ENCODE measurements at regions not wholly inside any gene's neighbourhood (a gene's known extent, or its start where the extent isn't known, plus 50 kb on each side); places are given as distances from the start of the nearest gene placed in this dataset.

- Histone ChIP-seq H3K9me2 (replicated peaks; ENCODE audit: insufficient read depth) (no peaks in the 10 kb centered on the region), H3K4me2 (no peak overlapping the region), H3K79me2 (no peaks in the 10 kb centered on the region), H2AFZ (no peak overlapping the region), H3K27ac (no peak overlapping the region), H3K27me3 (no peaks in the 10 kb centered on the region), H3K4me1 (ENCODE audit: insufficient read depth) (no peaks in the 10 kb centered on the region), H3K4me3 (no peak overlapping the region), H3K9me3 (ENCODE audit: low read depth) (no peaks in the 10 kb centered on the region), H3K36me3 (replicated peaks; ENCODE audit: insufficient read depth, low read depth) (no peaks in the 10 kb centered on the region), H4K20me1 (ENCODE audit: insufficient read depth, poor library complexity, severe bottlenecking) (no peaks in the 10 kb centered on the region)
- DNase-seq (ENCODE audit: low spot score): no peak
- WGBS (ENCODE audit: low lambda C conversion rate, missing lambda C conversion rate): 69% methylated on average over 3 of the region's 3 CpGs
- TF ChIP-seq EZH2 (IDR thresholded peaks at IDR 0.05; ENCODE audit: borderline replicate concordance) (no peak), CTCF (IDR thresholded peaks at IDR 0.05; ENCODE audit: poor library complexity) (no peak), EZH2phosphoT487 (IDR thresholded peaks at IDR 0.05; ENCODE audit: low read depth, severe bottlenecking, unreplicated experiment) (no peak)
These were observed 251.6 kb upstream of the RGMB start for GRCh38 chr5:98521821-98522220.

GRCh38 chr5:98524773-98525172, 248.7 kb upstream of the RGMB start:
- TF ChIP-seq EZH2 (IDR thresholded peaks at IDR 0.05; ENCODE audit: borderline replicate concordance): no peak
- TF ChIP-seq EZH2phosphoT487 (IDR thresholded peaks at IDR 0.05; ENCODE audit: low read depth, severe bottlenecking, unreplicated experiment): no peak
- TF ChIP-seq CTCF (IDR thresholded peaks at IDR 0.05; ENCODE audit: poor library complexity): no peak
- Histone ChIP-seq H3K9me3 (ENCODE audit: low read depth) (no peaks in the 10 kb centered on the region), H3K27ac (no peak overlapping the region), H3K36me3 (replicated peaks; ENCODE audit: insufficient read depth, low read depth) (no peaks in the 10 kb centered on the region), H3K4me1 (ENCODE audit: insufficient read depth) (peaks cover 10% of the 10 kb centered on the region), H3K79me2 (no peaks in the 10 kb centered on the region), H3K4me3 (no peak overlapping the region), H4K20me1 (ENCODE audit: insufficient read depth, poor library complexity, severe bottlenecking) (no peaks in the 10 kb centered on the region), H3K27me3 (no peaks in the 10 kb centered on the region), H2AFZ (no peak overlapping the region), H3K4me2 (no peak overlapping the region), H3K9me2 (replicated peaks; ENCODE audit: insufficient read depth) (no peaks in the 10 kb centered on the region)
- no peak for DNase-seq (ENCODE audit: low spot score)

DNA sequence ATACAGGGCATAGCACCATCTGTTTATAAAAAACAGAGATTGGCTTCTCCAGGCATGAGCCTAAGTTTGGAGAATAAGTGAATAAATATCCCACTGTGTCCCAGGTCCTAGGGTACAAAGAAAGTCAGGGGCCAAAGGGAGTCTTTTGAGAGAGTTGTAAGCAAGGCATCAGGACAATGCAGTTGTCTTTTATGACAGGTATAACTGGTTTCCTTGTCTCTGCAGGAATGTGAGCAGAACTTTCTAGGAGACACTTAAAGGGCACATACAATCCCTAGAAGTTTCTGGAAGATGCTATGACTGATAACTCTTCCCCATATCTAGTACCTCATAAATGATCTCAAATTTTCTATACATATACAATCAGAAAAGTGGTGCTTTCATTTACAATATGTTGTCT, 245.6 kb upstream of the RGMB start:
- TF ChIP-seq EZH2phosphoT487 (IDR thresholded peaks at IDR 0.05; ENCODE audit: low read depth, severe bottlenecking, unreplicated experiment) (no peak), CTCF (IDR thresholded peaks at IDR 0.05; ENCODE audit: poor library complexity) (no peak), EZH2 (IDR thresholded peaks at IDR 0.05; ENCODE audit: borderline replicate concordance) (no peak)
- H4K20me1 ChIP-seq (ENCODE audit: insufficient read depth, poor library complexity, severe bottlenecking): no peaks in the 10 kb centered on the region
- H3K9me3 ChIP-seq (ENCODE audit: low read depth): no peaks in the 10 kb centered on the region
- no peak for DNase-seq (ENCODE audit: low spot score)
- peaks cover 10% of the 10 kb centered on the region for H3K4me1 ChIP-seq (ENCODE audit: insufficient read depth)
- H3K4me2 ChIP-seq: no peak overlapping the region
- no peak overlapping the region for H2AFZ ChIP-seq
- H3K36me3 ChIP-seq (replicated peaks; ENCODE audit: insufficient read depth, low read depth): no peaks in the 10 kb centered on the region
- H3K27me3 ChIP-seq: no peaks in the 10 kb centered on the region
- H3K79me2 ChIP-seq: no peaks in the 10 kb centered on the region
- H3K27ac ChIP-seq: no peak overlapping the region
- no peak overlapping the region for H3K4me3 ChIP-seq
- H3K9me2 ChIP-seq (replicated peaks; ENCODE audit: insufficient read depth): no peaks in the 10 kb centered on the region

- H3K4me2 ChIP-seq: no peak overlapping the region
- no peak overlapping the region for H2AFZ ChIP-seq
- H3K9me2 ChIP-seq (replicated peaks; ENCODE audit: insufficient read depth): no peaks in the 10 kb centered on the region
- H3K27ac ChIP-seq: no peak overlapping the region
- H3K4me1 ChIP-seq (ENCODE audit: insufficient read depth): peaks cover 10% of the 10 kb centered on the region
- no peaks in the 10 kb centered on the region for H3K27me3 ChIP-seq
- no peak for DNase-seq (ENCODE audit: low spot score)
- TF ChIP-seq EZH2phosphoT487 (IDR thresholded peaks at IDR 0.05; ENCODE audit: low read depth, severe bottlenecking, unreplicated experiment): no peak
- TF ChIP-seq CTCF (IDR thresholded peaks at IDR 0.05; ENCODE audit: poor library complexity): no peak
- TF ChIP-seq EZH2 (IDR thresholded peaks at IDR 0.05; ENCODE audit: borderline replicate concordance): no peak
- no peaks in the 10 kb centered on the region for H3K79me2 ChIP-seq
- H3K9me3 ChIP-seq (ENCODE audit: low read depth): no peaks in the 10 kb centered on the region
- H3K4me3 ChIP-seq: no peak overlapping the region
- H3K36me3 ChIP-seq (replicated peaks; ENCODE audit: insufficient read depth, low read depth): no peaks in the 10 kb centered on the region
- no peaks in the 10 kb centered on the region for H4K20me1 ChIP-seq (ENCODE audit: insufficient read depth, poor library complexity, severe bottlenecking)
These were observed 244.1 kb upstream of the RGMB start for GRCh38 chr5:98529321-98529720.
